ENCODE measurements at regions not wholly inside any gene's neighbourhood (a gene's known extent, or its start where the extent isn't known, plus 50 kb on each side); places are given as distances from the start of the nearest gene placed in this dataset.

DNA sequence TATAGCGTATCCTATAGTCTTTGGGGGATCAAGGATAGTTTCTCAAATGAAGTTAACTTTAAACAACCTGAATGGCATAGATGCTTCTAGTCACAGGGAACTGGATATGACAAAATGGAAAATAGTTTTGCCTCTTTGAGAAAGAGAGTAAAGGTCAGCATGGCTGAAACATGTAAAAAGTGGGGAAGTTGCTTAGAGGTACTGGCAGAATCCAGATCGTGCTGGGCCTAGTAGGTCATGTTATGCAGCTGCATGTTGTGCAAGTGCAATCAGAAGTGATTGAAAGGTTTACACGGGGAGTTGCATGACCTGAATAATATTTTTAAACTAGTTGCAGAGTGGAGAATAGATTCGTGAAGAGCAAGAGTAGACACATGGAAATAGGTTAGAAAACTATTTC lies 201.1 kb upstream of the HDAC9 start:
- TF ChIP-seq, protein P1, sequence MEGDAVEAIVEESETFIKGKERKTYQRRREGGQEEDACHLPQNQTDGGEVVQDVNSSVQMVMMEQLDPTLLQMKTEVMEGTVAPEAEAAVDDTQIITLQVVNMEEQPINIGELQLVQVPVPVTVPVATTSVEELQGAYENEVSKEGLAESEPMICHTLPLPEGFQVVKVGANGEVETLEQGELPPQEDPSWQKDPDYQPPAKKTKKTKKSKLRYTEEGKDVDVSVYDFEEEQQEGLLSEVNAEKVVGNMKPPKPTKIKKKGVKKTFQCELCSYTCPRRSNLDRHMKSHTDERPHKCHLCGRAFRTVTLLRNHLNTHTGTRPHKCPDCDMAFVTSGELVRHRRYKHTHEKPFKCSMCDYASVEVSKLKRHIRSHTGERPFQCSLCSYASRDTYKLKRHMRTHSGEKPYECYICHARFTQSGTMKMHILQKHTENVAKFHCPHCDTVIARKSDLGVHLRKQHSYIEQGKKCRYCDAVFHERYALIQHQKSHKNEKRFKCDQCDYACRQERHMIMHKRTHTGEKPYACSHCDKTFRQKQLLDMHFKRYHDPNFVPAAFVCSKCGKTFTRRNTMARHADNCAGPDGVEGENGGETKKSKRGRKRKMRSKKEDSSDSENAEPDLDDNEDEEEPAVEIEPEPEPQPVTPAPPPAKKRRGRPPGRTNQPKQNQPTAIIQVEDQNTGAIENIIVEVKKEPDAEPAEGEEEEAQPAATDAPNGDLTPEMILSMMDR (tag by site-specific recombination; IDR thresholded peaks at IDR 0.05): no peak
- TF ChIP-seq SP2 (tag by site-specific recombination; IDR thresholded peaks at IDR 0.05) (no peak), ZNF707 (tag by site-specific recombination; IDR thresholded peaks at IDR 0.05) (no peak), KLF1 (tag by site-specific recombination; IDR thresholded peaks at IDR 0.05) (no peak), FEZF1 (tag by site-specific recombination; IDR thresholded peaks at IDR 0.05) (no peak), GLI2 (tag by site-specific recombination; IDR thresholded peaks at IDR 0.05; ENCODE audit: borderline replicate concordance, low read depth) (no peak), ZNF274 (IDR thresholded peaks at IDR 0.05; ENCODE audit: low read length) (no peak), ZNF274 (tag by site-specific recombination; IDR thresholded peaks at IDR 0.05; ENCODE audit: borderline replicate concordance) (no peak), YY1 (tag by site-specific recombination; IDR thresholded peaks at IDR 0.05) (no peak)
- TF ChIP-seq, protein P2, sequence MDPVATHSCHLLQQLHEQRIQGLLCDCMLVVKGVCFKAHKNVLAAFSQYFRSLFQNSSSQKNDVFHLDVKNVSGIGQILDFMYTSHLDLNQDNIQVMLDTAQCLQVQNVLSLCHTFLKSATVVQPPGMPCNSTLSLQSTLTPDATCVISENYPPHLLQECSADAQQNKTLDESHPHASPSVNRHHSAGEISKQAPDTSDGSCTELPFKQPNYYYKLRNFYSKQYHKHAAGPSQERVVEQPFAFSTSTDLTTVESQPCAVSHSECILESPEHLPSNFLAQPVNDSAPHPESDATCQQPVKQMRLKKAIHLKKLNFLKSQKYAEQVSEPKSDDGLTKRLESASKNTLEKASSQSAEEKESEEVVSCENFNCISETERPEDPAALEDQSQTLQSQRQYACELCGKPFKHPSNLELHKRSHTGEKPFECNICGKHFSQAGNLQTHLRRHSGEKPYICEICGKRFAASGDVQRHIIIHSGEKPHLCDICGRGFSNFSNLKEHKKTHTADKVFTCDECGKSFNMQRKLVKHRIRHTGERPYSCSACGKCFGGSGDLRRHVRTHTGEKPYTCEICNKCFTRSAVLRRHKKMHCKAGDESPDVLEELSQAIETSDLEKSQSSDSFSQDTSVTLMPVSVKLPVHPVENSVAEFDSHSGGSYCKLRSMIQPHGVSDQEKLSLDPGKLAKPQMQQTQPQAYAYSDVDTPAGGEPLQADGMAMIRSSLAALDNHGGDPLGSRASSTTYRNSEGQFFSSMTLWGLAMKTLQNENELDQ (tag by site-specific recombination; IDR thresholded peaks at IDR 0.05; ENCODE audit: low read depth): no peak
